Karpas-422 (cell line): ENCODE measurements at regions not wholly inside any gene's neighbourhood (a gene's known extent, or its start where the extent isn't known, plus 50 kb on each side); places are given as distances from the start of the nearest gene placed in this dataset.

Source experiments
- DNase-seq: peaks from one replicate; pipeline ENCODE4 v3.0.0-alpha.2; 2015
- H2AFZ ChIP-seq: fragments of 200-600 bp; sonication (generic); 2 replicates; pipeline ENCODE4 v1.6.1; 2014; ENCODE audit warnings: antibody characterized with exemption, low read length, mixed read lengths
- H3K27ac ChIP-seq: fragments of 200-600 bp; sonication (generic); 2 replicates; pipeline ENCODE4 v1.5.1; 2014; ENCODE audit warnings: mild to moderate bottlenecking, low read length, moderate library complexity
- H3K27me3 ChIP-seq: fragments of 200-600 bp; sonication (generic); 2 replicates; pipeline ENCODE4 v1.6.1; 2014; ENCODE audit warnings: low read length, mixed read lengths
- H3K36me3 ChIP-seq: fragments of 200-600 bp; sonication (generic); 2 replicates; pipeline ENCODE4 v1.6.1; 2014; ENCODE audit warnings: low read length, mixed read lengths; ENCODE audit not compliant: insufficient read depth
- H3K4me1 ChIP-seq: fragments of 200-600 bp; sonication (generic); 2 replicates; pipeline ENCODE4 v1.6.1; 2014; ENCODE audit warnings: mild to moderate bottlenecking, low read length, mixed read lengths
- H3K4me2 ChIP-seq: fragments of 200-600 bp; sonication (generic); 2 replicates; pipeline ENCODE4 v1.6.1; 2014; ENCODE audit warnings: low read length, low read depth, mild to moderate bottlenecking; ENCODE audit not compliant: poor library complexity, severe bottlenecking
- H3K4me3 ChIP-seq: fragments of 200-600 bp; sonication (generic); 2 replicates; pipeline ENCODE4 v1.5.1; 2014; ENCODE audit warnings: mild to moderate bottlenecking, antibody characterized with exemption, low read length, mixed read lengths
- H3K79me2 ChIP-seq: fragments of 200-600 bp; sonication (generic); 2 replicates; pipeline ENCODE4 v1.6.1; 2014; ENCODE audit warnings: mild to moderate bottlenecking, low read length, mixed read lengths
- H3K9ac ChIP-seq: fragments of 200-600 bp; sonication (generic); 2 replicates; pipeline ENCODE4 v1.6.0; 2014; ENCODE audit warnings: low read length
- H3K9me2 ChIP-seq: fragments of 200-600 bp; sonication (generic), shearing (Covaris generic); replicated peaks from 2 replicates; pipeline ENCODE4 v1.6.0; 2014; ENCODE audit warnings: mild to moderate bottlenecking, low read length, moderate library complexity; ENCODE audit not compliant: insufficient read depth
- H3K9me3 ChIP-seq: fragments of 300-700, 200-600 bp; sonication (generic); 2 replicates; pipeline ENCODE4 v1.6.1; 2014; ENCODE audit warnings: low read length, mixed read lengths
- H4K20me1 ChIP-seq: fragments of 200-600 bp; sonication (generic); 2 replicates; pipeline ENCODE4 v1.6.1; 2014; ENCODE audit warnings: mild to moderate bottlenecking, antibody characterized with exemption, low read length, low read depth; ENCODE audit not compliant: insufficient read depth

- H2AFZ ChIP-seq: no peak overlapping the region
- H3K9me2 ChIP-seq: no peaks in the 10 kb centered on the region
- no peak overlapping the region for H3K27ac ChIP-seq
- H4K20me1 ChIP-seq: no peaks in the 10 kb centered on the region
- H3K9me3 ChIP-seq: no peaks in the 10 kb centered on the region
- H3K4me2 ChIP-seq: no peak overlapping the region
- no peak for DNase-seq
- no peaks in the 10 kb centered on the region for H3K79me2 ChIP-seq
- H3K9ac ChIP-seq: no peak overlapping the region
- no peaks in the 10 kb centered on the region for H3K36me3 ChIP-seq
- no peaks in the 10 kb centered on the region for H3K27me3 ChIP-seq
- no peak overlapping the region for H3K4me3 ChIP-seq
- no peaks in the 10 kb centered on the region for H3K4me1 ChIP-seq
Observed at GRCh38 chr5:57538341-57538955, 55.8 kb upstream of the ACTBL2 start.

GRCh38 chr5:57537811-57538210, 55.2 kb upstream of the ACTBL2 start:
- Histone ChIP-seq H3K9me3 (no peaks in the 10 kb centered on the region), H4K20me1 (no peaks in the 10 kb centered on the region), H3K9me2 (no peaks in the 10 kb centered on the region), H3K36me3 (no peaks in the 10 kb centered on the region), H3K4me1 (no peaks in the 10 kb centered on the region), H3K4me3 (no peak overlapping the region), H2AFZ (no peak overlapping the region), H3K79me2 (no peaks in the 10 kb centered on the region), H3K27ac (no peak overlapping the region), H3K27me3 (no peaks in the 10 kb centered on the region), H3K9ac (no peak overlapping the region), H3K4me2 (no peak overlapping the region)
- no peak for DNase-seq

GRCh38 chr5:57532513-57533497, 50.2 kb upstream of the ACTBL2 start:
- H3K9me2 ChIP-seq: no peaks in the 10 kb centered on the region
- no peaks in the 10 kb centered on the region for H3K36me3 ChIP-seq
- H3K9ac ChIP-seq: no peak overlapping the region
- H4K20me1 ChIP-seq: no peaks in the 10 kb centered on the region
- H3K27me3 ChIP-seq: no peaks in the 10 kb centered on the region; the same call in 1 of the 2 replicates
- no peak for DNase-seq
- H3K9me3 ChIP-seq: no peaks in the 10 kb centered on the region
- H3K4me3 ChIP-seq: no peak overlapping the region
- H3K79me2 ChIP-seq: no peaks in the 10 kb centered on the region
- H3K4me1 ChIP-seq: no peaks in the 10 kb centered on the region
- no peak overlapping the region for H2AFZ ChIP-seq
- no peak overlapping the region for H3K27ac ChIP-seq
- no peak overlapping the region for H3K4me2 ChIP-seq
